Prostate gland (tissue), 2 donors: ENCODE measurements at regions not wholly inside any gene's neighbourhood (a gene's known extent, or its start where the extent isn't known, plus 50 kb on each side); places are given as distances from the start of the nearest gene placed in this dataset.
"Not testable (repeated sequence)": the region's sequence is repeated elsewhere in the genome, so short reads cannot be mapped to it uniquely, and the experiment has no call there.

ENCODE experiments used
- DNase-seq: peaks from one replicate; pipeline ENCODE4 v3.0.0-alpha.2; 2019; ENCODE audit warnings: low spot score
- H3K27ac ChIP-seq, 2 donors: fragments of 200-600 bp; sonication (generic); 2 replicates each; pipeline ENCODE4 v1.5.1; 2017 to 2019
- H3K27me3 ChIP-seq: fragments of 200-600 bp; sonication (generic); replicated peaks from 2 replicates; pipeline ENCODE4 v1.5.1; 2019; ENCODE audit not compliant: insufficient read depth
- H3K36me3 ChIP-seq, 2 donors: fragments of 200-600 bp; sonication (generic); 1 replicate in 1 of 2; 2 replicates in 1 of 2; pipeline versions ENCODE4 v1.5.1 to v1.8.1; 2017 to 2019
- H3K4me1 ChIP-seq: fragments of 200-600 bp; sonication (generic); replicated peaks from 2 replicates; pipeline ENCODE4 v1.5.1; 2019
- H3K4me3 ChIP-seq, 2 donors: fragments of 200-600 bp; sonication (generic); 2 replicates each; pipeline ENCODE4 v1.5.1; 2017 to 2019
- H3K9me3 ChIP-seq: fragments of 200-600 bp; sonication (generic); 2 replicates; pipeline ENCODE4 v1.5.1; 2017
- CTCF ChIP-seq, 4 experiments: fragments of 200-600 bp in 2 of 4; fragments of 450-650 bp in 2 of 4; sonication (generic) in 2 of 4; IDR thresholded peaks; 1 replicate in 3 of 4; 2 replicates in 1 of 4; pipeline ENCODE4 v1.5.1; 2016 to 2019; ENCODE audit warnings: antibody characterized with exemption in 4 of 4, mild to moderate bottlenecking in 2 of 4, moderate library complexity in 2 of 4
- POLR2A ChIP-seq: fragments of 450-650 bp; IDR thresholded peaks from one replicate; pipeline ENCODE4 v1.6.1; 2016; ENCODE audit warnings: antibody characterized with exemption, mild to moderate bottlenecking
- POLR2AphosphoS5 ChIP-seq: sonication (generic); formaldehyde crosslinking; IDR thresholded peaks from one replicate; pipeline ENCODE4 v1.6.1; 2017; ENCODE audit warnings: antibody characterized with exemption
- WGBS: methylation state at CpG from one replicate; pipeline ENCODE4 v1.1.5; 2018; 5-methylcytosine and 5-hydroxymethylcytosine counted together
- intact Hi-C: fragments of 100-400 bp; cut with DNase I; formaldehyde crosslinking; loops from one replicate; pipeline ENCODE4 v1.14.2; 2022

GRCh38 chr2:52340171-52340570 is 1308.2 kb upstream of the NRXN1 start:
- H3K27me3 ChIP-seq: no peaks in the 10 kb centered on the region
- H3K4me1 ChIP-seq: no peaks in the 10 kb centered on the region
- TF ChIP-seq POLR2AphosphoS5: no peak
- TF ChIP-seq POLR2A: no peak
- no peak for TF ChIP-seq CTCF (IDR thresholded peaks at IDR 0.05)
- intact Hi-C loops: no loop called here
- no peak for DNase-seq
- WGBS: 23% methylated on average over 1 of the region's 1 CpG
- H3K36me3 ChIP-seq: no peaks in the 10 kb centered on the region
- no peak overlapping the region for H3K27ac ChIP-seq
- no peak overlapping the region for H3K4me3 ChIP-seq
- H3K9me3 ChIP-seq: no peaks in the 10 kb centered on the region

DNA sequence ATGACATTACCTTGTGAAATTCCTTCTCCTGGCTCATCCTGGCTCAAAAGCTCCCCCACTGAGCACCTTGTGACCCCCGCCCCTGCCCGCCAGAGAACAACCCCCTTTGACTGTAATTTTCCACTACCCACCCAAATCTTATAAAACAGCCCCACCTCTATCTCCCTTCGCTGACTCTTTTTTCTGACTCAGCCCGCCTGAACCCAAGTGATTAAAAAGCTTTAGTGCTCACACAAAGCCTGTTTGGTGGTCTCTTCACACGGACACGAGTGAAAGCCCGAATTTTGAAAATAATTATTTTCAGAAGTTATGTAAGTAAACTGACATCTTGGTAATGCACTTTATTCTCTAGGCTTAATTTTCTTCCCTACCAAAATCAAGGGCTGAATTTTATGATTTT is 1305.9 kb upstream of the NRXN1 start:
- H3K27ac ChIP-seq, DNase-seq, H3K36me3 ChIP-seq, intact Hi-C loops, H3K27me3 ChIP-seq, H3K9me3 ChIP-seq, H3K4me3 ChIP-seq, H3K4me1 ChIP-seq: not testable (repeated sequence)
- 80% methylated on average over 7 of the region's 7 CpGs for WGBS

DNA sequence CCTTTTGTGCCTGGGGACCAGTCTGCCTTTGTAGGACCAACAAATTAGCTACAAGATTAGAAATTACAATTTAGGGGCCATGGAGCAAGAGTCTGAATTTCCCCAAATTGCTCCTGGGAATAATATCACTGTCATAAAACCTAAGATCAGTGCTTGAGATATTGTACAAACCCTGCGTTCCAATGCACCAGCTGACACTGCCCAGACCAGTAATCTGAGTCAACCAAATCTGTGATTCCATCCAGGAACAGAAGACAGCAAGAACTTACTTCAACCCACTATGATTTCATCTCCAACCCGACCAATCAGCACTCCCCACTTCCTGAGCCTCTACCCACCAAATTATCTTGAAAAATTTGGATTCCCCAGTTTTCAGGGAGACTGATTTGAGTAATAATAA is 1305.0 kb upstream of the NRXN1 start:
- no peak for DNase-seq
- H3K4me3 ChIP-seq: no peak overlapping the region
- WGBS: 46% methylated on average over 2 of the region's 2 CpGs
- H3K27me3 ChIP-seq: no peaks in the 10 kb centered on the region
- no peaks in the 10 kb centered on the region for H3K4me1 ChIP-seq
- H3K27ac ChIP-seq: no peak overlapping the region
- intact Hi-C loops: no loop called here
- no peaks in the 10 kb centered on the region for H3K36me3 ChIP-seq
- no peak for TF ChIP-seq CTCF (IDR thresholded peaks at IDR 0.05)
- TF ChIP-seq POLR2AphosphoS5: no peak
- TF ChIP-seq POLR2A: no peak
- no peaks in the 10 kb centered on the region for H3K9me3 ChIP-seq

DNA sequence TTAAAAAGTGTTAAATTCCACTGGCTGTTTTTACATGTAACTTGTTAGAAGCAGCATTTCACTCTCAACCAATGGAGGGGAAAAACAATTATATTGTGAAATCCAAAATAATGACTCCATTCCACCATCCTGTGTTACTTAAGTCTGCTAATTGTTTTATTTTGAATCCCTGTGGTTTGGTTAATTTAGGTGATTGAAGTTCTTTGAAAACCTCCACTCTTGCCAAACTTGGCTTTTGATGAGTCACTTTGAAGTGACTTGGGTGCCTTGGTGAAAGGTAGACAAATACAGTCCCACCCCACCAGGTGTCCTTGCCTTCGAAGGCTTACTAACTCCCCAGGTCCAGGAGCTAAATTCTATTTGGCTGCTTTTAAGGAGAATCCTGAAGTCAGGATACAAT is 1303.8 kb upstream of the NRXN1 start:
- no peak for DNase-seq
- intact Hi-C loops: no loop called here
- TF ChIP-seq POLR2A (no peak), POLR2AphosphoS5 (no peak), CTCF (IDR thresholded peaks at IDR 0.05) (no peak)
- H3K4me3 ChIP-seq: no peak overlapping the region
- H3K9me3 ChIP-seq: no peaks in the 10 kb centered on the region
- no peaks in the 10 kb centered on the region for H3K27me3 ChIP-seq
- H3K27ac ChIP-seq: no peak overlapping the region
- WGBS: 55% methylated on average over 1 of the region's 1 CpG
- no peaks in the 10 kb centered on the region for H3K36me3 ChIP-seq
- H3K4me1 ChIP-seq: no peaks in the 10 kb centered on the region

DNA sequence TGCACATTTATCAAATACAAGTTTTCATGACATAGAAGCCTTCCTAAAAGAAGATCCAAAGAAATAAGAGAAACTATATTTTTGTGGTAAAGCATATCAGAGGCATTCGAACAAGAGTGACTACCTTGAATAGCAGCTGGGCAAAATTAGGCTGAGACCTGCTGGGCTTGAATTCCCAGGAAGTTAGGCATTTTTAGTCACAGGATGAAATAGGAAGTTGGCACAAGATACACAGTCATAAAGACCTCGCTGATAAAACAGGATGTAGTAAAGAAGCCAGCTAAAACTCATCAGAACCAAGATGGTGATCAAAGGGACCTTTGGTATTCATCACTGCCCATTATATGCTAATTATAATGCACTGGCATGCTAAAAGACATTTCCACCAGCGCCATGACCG is 1302.3 kb upstream of the NRXN1 start:
- Histone ChIP-seq H3K36me3 (no peaks in the 10 kb centered on the region), H3K27me3 (no peaks in the 10 kb centered on the region), H3K4me1 (no peaks in the 10 kb centered on the region), H3K4me3 (no peak overlapping the region), H3K27ac (no peak overlapping the region), H3K9me3 (no peaks in the 10 kb centered on the region)
- 61% methylated on average over 4 of the region's 4 CpGs for WGBS
- no peak for TF ChIP-seq CTCF (IDR thresholded peaks at IDR 0.05)
- no peak for TF ChIP-seq POLR2AphosphoS5
- no peak for TF ChIP-seq POLR2A
- intact Hi-C loops: no loop called here
- DNase-seq: no peak
